Spleen (tissue), 11 donors: ENCODE measurements at regions not wholly inside any gene's neighbourhood (a gene's known extent, or its start where the extent isn't known, plus 50 kb on each side); places are given as distances from the start of the nearest gene placed in this dataset.

ENCODE experiments used
- DNase-seq: peaks from one replicate; pipeline ENCODE4 v3.0.0-alpha.2; 2020
- H3K27ac ChIP-seq, 8 donors: fragments of 200-600 bp; sonication (generic) in 7 of 8; 1 replicate in 4 of 8; 2 replicates in 4 of 8; pipeline versions ENCODE4 v1.5.0 to v1.8.0; 2016 to 2021; ENCODE audit warnings: inconsistent platforms in 4 of 8, mild to moderate bottlenecking in 4 of 8, moderate library complexity in 1 of 8
- H3K27me3 ChIP-seq, 7 donors: fragments of 200-600 bp; sonication (generic) in 6 of 7; replicated peaks in 1 of 7; 1 replicate in 4 of 7; 2 replicates in 3 of 7; pipeline versions ENCODE4 v1.5.0 to v1.8.0; 2016 to 2021; ENCODE audit warnings: inconsistent platforms in 3 of 7, mild to moderate bottlenecking in 1 of 7
- H3K36me3 ChIP-seq, 6 donors: fragments of 200-600 bp; sonication (generic) in 5 of 6; 1 replicate in 4 of 6; 2 replicates in 2 of 6; pipeline versions ENCODE4 v1.5.0 to v1.8.0; 2016 to 2021; ENCODE audit warnings: inconsistent platforms in 2 of 6
- H3K4me1 ChIP-seq, 6 donors: fragments of 200-600 bp; sonication (generic) in 5 of 6; 1 replicate in 3 of 6; 2 replicates in 3 of 6; pipeline versions ENCODE4 v1.5.0 to v1.8.0; 2016 to 2021; ENCODE audit warnings: inconsistent platforms in 3 of 6
- H3K4me3 ChIP-seq, 8 donors: fragments of 200-600 bp; sonication (generic) in 7 of 8; 1 replicate in 4 of 8; 2 replicates in 4 of 8; pipeline versions ENCODE4 v1.5.0 to v1.8.0; 2016 to 2021; ENCODE audit warnings: inconsistent platforms in 4 of 8, mild to moderate bottlenecking in 4 of 8, moderate library complexity in 2 of 8
- H3K9me3 ChIP-seq, 8 donors: fragments of 200-600 bp; sonication (generic) in 7 of 8; 1 replicate in 4 of 8; 2 replicates in 4 of 8; pipeline versions ENCODE4 v1.5.0 to v1.8.0; 2016 to 2021; ENCODE audit warnings: inconsistent platforms in 4 of 8
- CTCF ChIP-seq, 11 experiments: fragments of 200-600 bp in 7 of 11; fragments of 450-650 bp in 4 of 11; sonication (generic) in 4 of 11; IDR thresholded peaks in 8 of 11; conservative IDR thresholded peaks in 3 of 11; 1 replicate in 7 of 11; 2 replicates in 4 of 11; pipeline versions ENCODE4 v1.4.0 to v1.8.0; 2016 to 2021; ENCODE audit warnings: antibody characterized with exemption in 11 of 11, inconsistent platforms in 4 of 11, mild to moderate bottlenecking in 1 of 11
- POLR2A ChIP-seq, 3 donors: fragments of 450-650 bp; IDR thresholded peaks; one replicate each; pipeline ENCODE4 v1.5.1; 2017; ENCODE audit warnings: antibody characterized with exemption in 3 of 3, mild to moderate bottlenecking in 1 of 3
- POLR2AphosphoS5 ChIP-seq, 3 donors: sonication (generic); formaldehyde crosslinking; IDR thresholded peaks; one replicate each; pipeline ENCODE4 v1.5.1; 2017; ENCODE audit warnings: antibody characterized with exemption in 3 of 3
- WGBS, 5 donors: extraction: QIAGEN DNeasy Blood & Tissue Kit in 3 of 5; methylation state at CpG; one replicate each; pipeline versions ENCODE4 v1.1.5 to v1.1.7; 2013 to 2018; 5-methylcytosine and 5-hydroxymethylcytosine counted together
- intact Hi-C: fragments of 100-400 bp; cut with DNase I; formaldehyde crosslinking; loops from one replicate; pipeline ENCODE4 v1.15.0; 2023; ENCODE audit warnings: low total_unique reads
- donor health status: healthy with polysubstance abuse.
- donor health status: DM: no; HTN: no; CAD: no; lungs with moderate emphysema.
- donor health status: DM: no; HTN: no; CAD: no.
- donor health status: Bipolar disorder and iron deficiency.
- donor health status: healthy.
- donor health status: DM: no; HTN: no; CAD: no.
- donor health status: DM: yes; HTN: yes; CAD: no.

GRCh38 chr6:96304997-96305396 lies 216.6 kb upstream of the UFL1 start:
- no peaks in the 10 kb centered on the region for H3K36me3 ChIP-seq
- H3K27me3 ChIP-seq, result no peaks in the 10 kb centered on the region
- DNase-seq, result no peak
- intact Hi-C loops, result no loop called here
- H3K27ac ChIP-seq, result no peak overlapping the region
- H3K9me3 ChIP-seq, result no peaks in the 10 kb centered on the region
- H3K4me3 ChIP-seq, result no peak overlapping the region
- no peaks in the 10 kb centered on the region for H3K4me1 ChIP-seq
- TF ChIP-seq POLR2A (IDR thresholded peaks at IDR 0.05) (no peak), POLR2AphosphoS5 (IDR thresholded peaks at IDR 0.05) (no peak), CTCF (IDR thresholded peaks at IDR 0.05 in 8 of 11, conservative IDR thresholded peaks at IDR 0.05 in 3 of 11) (no peak)
- 47 to 81% (median 55%) methylated on average over 2 of the region's 2 CpGs for WGBS, 5 donors

- Histone ChIP-seq H3K27ac (no peak overlapping the region), H3K4me1 (no peaks in the 10 kb centered on the region), H3K27me3 (no peaks in the 10 kb centered on the region), H3K4me3 (no peak overlapping the region), H3K36me3 (no peaks in the 10 kb centered on the region), H3K9me3 (peaks cover 0 to 15% (median 8%) of the 10 kb centered on the region in 8 donors)
- intact Hi-C loops, result no loop called here
- no peak for DNase-seq
- WGBS, 5 donors, result 59 to 92% (median 67%) methylated on average over 1 of the region's 1 CpG
- TF ChIP-seq POLR2AphosphoS5 (IDR thresholded peaks at IDR 0.05), result no peak
- no peak for TF ChIP-seq CTCF (IDR thresholded peaks at IDR 0.05 in 8 of 11, conservative IDR thresholded peaks at IDR 0.05 in 3 of 11)
Observed at GRCh38 chr6:96330884-96331283, 190.7 kb upstream of the UFL1 start.

GRCh38 chr6:96340164-96340563 lies 181.4 kb upstream of the UFL1 start:
- 68 to 77% (median 70%) methylated on average over 4 of the region's 4 CpGs for WGBS, 5 donors
- Histone ChIP-seq H3K9me3 (peaks cover 0 to 38% (median 14%) of the 10 kb centered on the region in 8 donors), H3K27me3 (no peaks in the 10 kb centered on the region), H3K36me3 (no peaks in the 10 kb centered on the region), H3K27ac (no peak overlapping the region), H3K4me3 (no peak overlapping the region), H3K4me1 (no peaks in the 10 kb centered on the region)
- TF ChIP-seq POLR2A (IDR thresholded peaks at IDR 0.05), result no peak
- no peak for TF ChIP-seq POLR2AphosphoS5 (IDR thresholded peaks at IDR 0.05)
- no peak for TF ChIP-seq CTCF (IDR thresholded peaks at IDR 0.05 in 8 of 11, conservative IDR thresholded peaks at IDR 0.05 in 3 of 11)
- no peak for DNase-seq
- intact Hi-C loops, result no loop called here

- no peak for DNase-seq
- 81 to 85% (median 83%) methylated on average over 3 of the region's 3 CpGs for WGBS, 5 donors
- intact Hi-C loops, result no loop called here
- TF ChIP-seq POLR2AphosphoS5 (IDR thresholded peaks at IDR 0.05) (no peak), POLR2A (IDR thresholded peaks at IDR 0.05) (no peak), CTCF (IDR thresholded peaks at IDR 0.05 in 8 of 11, conservative IDR thresholded peaks at IDR 0.05 in 3 of 11) (no peak)
- H3K9me3 ChIP-seq, result peaks cover 0 to 28% (median 13%) of the 10 kb centered on the region in 8 donors
- H3K36me3 ChIP-seq, result no peaks in the 10 kb centered on the region
- no peak overlapping the region for H3K27ac ChIP-seq
- H3K27me3 ChIP-seq, result no peaks in the 10 kb centered on the region
- no peaks in the 10 kb centered on the region for H3K4me1 ChIP-seq
- H3K4me3 ChIP-seq, result no peak overlapping the region
Observed at GRCh38 chr6:96345501-96345900, 176.1 kb upstream of the UFL1 start.
